WTC11 (cell line): ENCODE measurements at regions not wholly inside any gene's neighbourhood (a gene's known extent, or its start where the extent isn't known, plus 50 kb on each side); places are given as distances from the start of the nearest gene placed in this dataset.

ENCODE experiments used
- ATAC-seq: fragments of 200-7000 bp; cut with Tn5 transposase; 2 replicates; pipeline ENCODE4 v1.10.0; 2021; ENCODE audit warnings: mild to moderate bottlenecking, moderate library complexity
- CTCF ChIA-PET: fragments of 300-600 bp; sonication (Branson Sonifier 250); formaldehyde crosslinking; loops from one replicate; lab custom pipeline; 2021; ENCODE audit warnings: antibody characterized with exemption; lab: Charles Lee
- POLR2A ChIA-PET: fragments of 350-600 bp; sonication (Branson Sonifier 250); formaldehyde crosslinking; loops from one replicate; lab custom pipeline; 2021; ENCODE audit warnings: antibody characterized with exemption; lab: Charles Lee
- DNase-seq: peaks from one replicate; pipeline ENCODE4 v3.0.0; 2021; ENCODE audit warnings: low spot score
- H3K27ac Mint-ChIP-seq: 2 replicates; pipeline ENCODE4 v1.8.0; 2021; ENCODE audit warnings: mixed read lengths
- H3K27me3 Mint-ChIP-seq: 2 replicates; pipeline ENCODE4 v1.8.0; 2021; ENCODE audit warnings: low read depth, mild to moderate bottlenecking, moderate library complexity, mixed read lengths
- H3K36me3 Mint-ChIP-seq: 2 replicates; pipeline ENCODE4 v1.8.0; 2021; ENCODE audit warnings: mixed read lengths
- H3K4me1 Mint-ChIP-seq: 2 replicates; pipeline ENCODE4 v1.8.0; 2022; ENCODE audit warnings: mixed read lengths
- H3K4me3 Mint-ChIP-seq: 2 replicates; pipeline ENCODE4 v1.8.0; 2021; ENCODE audit warnings: mild to moderate bottlenecking, moderate library complexity, mixed read lengths
- H3K9me3 Mint-ChIP-seq: 2 replicates; pipeline ENCODE4 v1.8.0; 2021; ENCODE audit warnings: mixed read lengths
- AFF4 ChIP-seq: sonication (generic); formaldehyde crosslinking; IDR thresholded peaks from 2 replicates; pipeline ENCODE4 v1.8.1; 2023; ENCODE audit warnings: mild to moderate bottlenecking, missing genetic modification reagents, borderline replicate concordance
- ATF6 ChIP-seq: sonication (generic); formaldehyde crosslinking; IDR thresholded peaks from 2 replicates; pipeline ENCODE4 v1.8.1; 2023; ENCODE audit warnings: mild to moderate bottlenecking, missing genetic modification reagents
- CREB1 ChIP-seq: sonication (generic); formaldehyde crosslinking; IDR thresholded peaks from 2 replicates; pipeline ENCODE4 v1.8.0; 2023; ENCODE audit warnings: mild to moderate bottlenecking, missing genetic modification reagents
- CREM ChIP-seq: sonication (generic); formaldehyde crosslinking; IDR thresholded peaks from 2 replicates; pipeline ENCODE4 v1.8.1; 2022; ENCODE audit warnings: mild to moderate bottlenecking, missing genetic modification reagents, moderate library complexity
- E2F4 ChIP-seq: sonication (generic); formaldehyde crosslinking; IDR thresholded peaks from 2 replicates; pipeline ENCODE4 v1.8.1; 2022; ENCODE audit warnings: low read depth, mild to moderate bottlenecking, moderate library complexity, missing genetic modification reagents, borderline replicate concordance
- ETV6 ChIP-seq: sonication (generic); formaldehyde crosslinking; IDR thresholded peaks from 2 replicates; pipeline ENCODE4 v1.8.1; 2022; ENCODE audit warnings: mild to moderate bottlenecking, missing genetic modification reagents
- FOXJ3 ChIP-seq: sonication (generic); formaldehyde crosslinking; IDR thresholded peaks from 2 replicates; pipeline ENCODE4 v1.9.0; 2021; ENCODE audit warnings: missing genetic modification reagents, mild to moderate bottlenecking, borderline replicate concordance
- GRHL2 ChIP-seq: fragments of 250-450 bp; sonication (Bioruptor Pico); IDR thresholded peaks from 2 replicates; pipeline ENCODE4 v1.8.0; 2022; ENCODE audit warnings: mild to moderate bottlenecking, moderate library complexity; ENCODE audit not compliant: insufficient replicate concordance, severe bottlenecking
- GTF2I ChIP-seq: fragments of 250-450 bp; sonication (Bioruptor Pico); conservative IDR thresholded peaks from 2 replicates; pipeline ENCODE4 v1.4.0; 2021; ENCODE audit warnings: mild to moderate bottlenecking
- IRF1 ChIP-seq: sonication (generic); formaldehyde crosslinking; IDR thresholded peaks from 2 replicates; pipeline ENCODE4 v1.8.0; 2023; ENCODE audit warnings: missing genetic modification reagents
- MAX ChIP-seq: sonication (generic); formaldehyde crosslinking; IDR thresholded peaks from 2 replicates; pipeline ENCODE4 v1.8.0; 2022; ENCODE audit warnings: mild to moderate bottlenecking, missing genetic modification reagents
- MXD4 ChIP-seq: fragments of 250-450 bp; sonication (Bioruptor Pico); IDR thresholded peaks from 2 replicates; pipeline ENCODE4 v1.8.0; 2021; ENCODE audit warnings: mild to moderate bottlenecking, moderate library complexity, borderline replicate concordance
- MYBL2 ChIP-seq: sonication (generic); formaldehyde crosslinking; IDR thresholded peaks from 2 replicates; pipeline ENCODE4 v1.8.1; 2023; ENCODE audit warnings: mild to moderate bottlenecking, moderate library complexity, missing genetic modification reagents
- NFE2L1 ChIP-seq: sonication (generic); formaldehyde crosslinking; IDR thresholded peaks from 2 replicates; pipeline ENCODE4 v1.8.1; 2023; ENCODE audit warnings: missing genetic modification reagents
- NR1H2 ChIP-seq: sonication (generic); formaldehyde crosslinking; IDR thresholded peaks from 2 replicates; pipeline ENCODE4 v1.9.0; 2021; ENCODE audit warnings: mild to moderate bottlenecking, moderate library complexity, missing genetic modification reagents
- NR2C2 ChIP-seq: sonication (generic); formaldehyde crosslinking; IDR thresholded peaks from 2 replicates; pipeline ENCODE4 v1.8.0; 2022; ENCODE audit warnings: mild to moderate bottlenecking, missing genetic modification reagents
- OVOL2 ChIP-seq: fragments of 250-450 bp; sonication (Bioruptor Pico); IDR thresholded peaks from 2 replicates; pipeline ENCODE4 v1.9.0; 2021; ENCODE audit warnings: mild to moderate bottlenecking, borderline replicate concordance
- PREB ChIP-seq: sonication (generic); formaldehyde crosslinking; IDR thresholded peaks from 2 replicates; pipeline ENCODE4 v1.8.1; 2022; ENCODE audit warnings: mild to moderate bottlenecking, missing genetic modification reagents, moderate library complexity, borderline replicate concordance
- RORB ChIP-seq: fragments of 250-450 bp; sonication (Bioruptor Pico); IDR thresholded peaks from 2 replicates; pipeline ENCODE4 v1.9.0; 2021; ENCODE audit warnings: mild to moderate bottlenecking
- USF2 ChIP-seq: sonication (generic); formaldehyde crosslinking; IDR thresholded peaks from 2 replicates; pipeline ENCODE4 v1.8.1; 2023; ENCODE audit warnings: mild to moderate bottlenecking, missing genetic modification reagents, moderate library complexity
- ZNF232 ChIP-seq: sonication (generic); formaldehyde crosslinking; IDR thresholded peaks from 2 replicates; pipeline ENCODE4 v1.8.0; 2022; ENCODE audit warnings: mild to moderate bottlenecking, missing genetic modification reagents
- TF ChIP-seq, protein P1 (sequence below): sonication (generic); formaldehyde crosslinking; IDR thresholded peaks from 2 replicates; pipeline ENCODE4 v1.8.1; 2023; ENCODE audit warnings: mild to moderate bottlenecking, missing genetic modification reagents

DNA sequence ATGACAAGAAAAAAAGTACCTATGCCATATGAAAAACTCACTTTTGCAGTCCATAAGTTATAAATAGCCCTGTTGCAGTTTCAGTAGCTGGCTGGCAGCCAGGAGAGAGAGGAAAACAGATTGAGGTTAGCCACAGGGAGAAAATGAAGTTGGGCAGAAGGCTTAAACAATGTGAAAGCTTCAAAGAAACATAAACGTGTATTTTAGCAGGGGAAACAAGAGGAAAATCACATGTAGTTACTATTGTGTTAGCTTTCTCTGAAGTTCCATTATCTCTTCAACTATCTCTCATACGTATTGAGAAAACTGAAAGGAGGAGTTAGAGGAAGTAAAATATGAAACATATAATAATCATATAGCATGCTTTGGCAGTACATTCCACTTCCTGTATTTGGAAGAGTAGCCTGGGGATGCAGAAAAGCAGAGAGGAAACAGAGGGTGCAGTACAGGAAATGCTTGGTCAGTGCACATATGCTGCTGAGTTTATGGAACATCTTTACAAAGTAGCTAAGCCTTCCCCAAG is 1551.1 kb downstream of the EFNB2 start (continued):
- TF ChIP-seq ATF6 (CRISPR knock-in tag) (no peak), MAX (CRISPR knock-in tag) (no peak), NR1H2 (CRISPR knock-in tag) (no peak), ZNF232 (CRISPR knock-in tag) (no peak)

DNA sequence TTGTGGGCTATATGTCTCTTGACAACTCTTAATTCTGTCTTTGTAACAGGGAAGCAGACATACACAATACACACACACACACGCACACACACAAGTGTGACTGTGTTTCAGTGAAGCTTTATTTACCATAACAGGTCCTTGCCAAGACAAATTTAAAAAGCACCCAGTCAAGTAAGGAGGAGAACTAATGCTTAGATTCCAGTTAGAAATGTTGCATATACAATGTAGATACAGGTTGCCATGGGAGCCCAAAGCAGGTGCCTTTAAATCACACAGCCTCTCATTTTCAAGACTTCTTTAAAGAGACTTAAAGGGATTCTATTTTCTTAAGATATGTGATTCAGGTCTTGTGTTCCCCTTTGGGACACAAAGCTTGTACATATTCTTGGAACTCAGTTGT is 1551.9 kb downstream of the EFNB2 start:
- TF ChIP-seq, protein P1, sequence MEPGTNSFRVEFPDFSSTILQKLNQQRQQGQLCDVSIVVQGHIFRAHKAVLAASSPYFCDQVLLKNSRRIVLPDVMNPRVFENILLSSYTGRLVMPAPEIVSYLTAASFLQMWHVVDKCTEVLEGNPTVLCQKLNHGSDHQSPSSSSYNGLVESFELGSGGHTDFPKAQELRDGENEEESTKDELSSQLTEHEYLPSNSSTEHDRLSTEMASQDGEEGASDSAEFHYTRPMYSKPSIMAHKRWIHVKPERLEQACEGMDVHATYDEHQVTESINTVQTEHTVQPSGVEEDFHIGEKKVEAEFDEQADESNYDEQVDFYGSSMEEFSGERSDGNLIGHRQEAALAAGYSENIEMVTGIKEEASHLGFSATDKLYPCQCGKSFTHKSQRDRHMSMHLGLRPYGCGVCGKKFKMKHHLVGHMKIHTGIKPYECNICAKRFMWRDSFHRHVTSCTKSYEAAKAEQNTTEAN (CRISPR knock-in tag) = no peak
- TF ChIP-seq AFF4 (no peak), GRHL2 (CRISPR knock-in tag) (no peak), OVOL2 (no peak)
- DNase-seq = no peak
- no peak for ATAC-seq
- H3K4me3 Mint-ChIP-seq = no peak overlapping the region
- H3K27ac Mint-ChIP-seq = no peak overlapping the region
- H3K27me3 Mint-ChIP-seq = no peaks in the 10 kb centered on the region
- ChIA-PET POLR2A (no interaction called here), CTCF (no interaction called here)
- H3K4me1 Mint-ChIP-seq = no peaks in the 10 kb centered on the region
- H3K9me3 Mint-ChIP-seq = no peaks in the 10 kb centered on the region
- H3K36me3 Mint-ChIP-seq = no peaks in the 10 kb centered on the region

GRCh38 chr13:104980586-104980985 is 1554.9 kb downstream of the EFNB2 start:
- CTCF ChIA-PET = no interaction called here
- no peaks in the 10 kb centered on the region for H3K4me1 Mint-ChIP-seq
- POLR2A ChIA-PET = no interaction called here

More at GRCh38 chr13:104980586-104980985, 1554.9 kb downstream of the EFNB2 start:
- Mint-ChIP-seq H3K9me3 (no peaks in the 10 kb centered on the region), H3K36me3 (no peaks in the 10 kb centered on the region), H3K4me3 (no peak overlapping the region), H3K27ac (no peak overlapping the region), H3K27me3 (no peaks in the 10 kb centered on the region)
- no peak for DNase-seq
- ATAC-seq = no peak
- no peak for TF ChIP-seq E2F4
- TF ChIP-seq ETV6 (CRISPR knock-in tag) = no peak
- no peak for TF ChIP-seq CREB1 (CRISPR knock-in tag)
- TF ChIP-seq MXD4 (CRISPR knock-in tag) = no peak
- no peak for TF ChIP-seq RORB
- no peak for TF ChIP-seq FOXJ3 (CRISPR knock-in tag)
- no peak for TF ChIP-seq IRF1
- TF ChIP-seq NFE2L1 = no peak
- no peak for TF ChIP-seq PREB (CRISPR knock-in tag)
- TF ChIP-seq GTF2I (CRISPR knock-in tag) = no peak
- no peak for TF ChIP-seq CREM (CRISPR knock-in tag)
- no peak for TF ChIP-seq MYBL2 (CRISPR knock-in tag)
- no peak for TF ChIP-seq USF2
- no peak for TF ChIP-seq NR2C2 (CRISPR knock-in tag)
